GM10248 (cell line): ENCODE measurements at regions not wholly inside any gene's neighbourhood (a gene's known extent, or its start where the extent isn't known, plus 50 kb on each side); places are given as distances from the start of the nearest gene placed in this dataset.
"Not testable (repeated sequence)": the region's sequence is repeated elsewhere in the genome, so short reads cannot be mapped to it uniquely, and the experiment has no call there.

ENCODE experiments used
- CTCF ChIA-PET: fragments of 300-600 bp; sonication (Branson Sonifier 250); formaldehyde crosslinking; extraction: SDS; loops from one replicate; lab custom pipeline; 2021; ENCODE audit warnings: antibody characterized with exemption; lab: Yijun Ruan, JAX
- POLR2A ChIA-PET: fragments of 350-650 bp; sonication (Branson Sonifier 250); formaldehyde crosslinking; extraction: SDS; loops from one replicate; lab custom pipeline; 2020; ENCODE audit warnings: antibody characterized with exemption; lab: Yijun Ruan, JAX
- DNase-seq: peaks from one replicate; pipeline ENCODE4 v3.0.0; 2012; ENCODE audit errors: extremely low spot score
- TF ChIP-seq, protein P1 (sequence below): IDR thresholded peaks from 2 replicates; pipeline ENCODE4 v1.5.1; 2012; ENCODE audit warnings: mild to moderate bottlenecking, low read depth; ENCODE audit errors: extremely low read depth, missing control alignments, control extremely low read depth

DNA sequence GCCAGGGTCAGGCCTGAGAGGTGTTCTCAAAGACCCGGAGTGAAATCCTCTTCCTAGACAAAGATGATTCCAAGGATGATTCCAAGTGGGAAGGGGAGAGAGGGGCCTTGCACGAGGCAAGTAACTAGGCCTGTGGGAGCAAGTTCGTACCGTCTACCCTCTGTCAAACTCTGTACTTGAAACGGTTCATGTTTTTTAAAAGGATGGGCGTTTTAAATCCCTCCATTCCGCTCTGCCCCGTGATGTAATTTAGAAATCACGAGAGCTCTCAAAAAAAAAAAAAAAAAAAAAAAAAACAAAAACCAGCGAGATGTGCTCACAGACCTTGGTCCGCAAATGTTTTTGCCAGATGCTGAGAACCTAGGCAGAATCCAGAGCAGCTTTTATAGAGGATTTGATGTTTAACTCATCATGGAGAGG, 114.7 kb upstream of the CARD11 start:
- no peak for DNase-seq
- ChIA-PET POLR2A (no interaction called here), CTCF (no interaction called here)
- TF ChIP-seq, protein P1, sequence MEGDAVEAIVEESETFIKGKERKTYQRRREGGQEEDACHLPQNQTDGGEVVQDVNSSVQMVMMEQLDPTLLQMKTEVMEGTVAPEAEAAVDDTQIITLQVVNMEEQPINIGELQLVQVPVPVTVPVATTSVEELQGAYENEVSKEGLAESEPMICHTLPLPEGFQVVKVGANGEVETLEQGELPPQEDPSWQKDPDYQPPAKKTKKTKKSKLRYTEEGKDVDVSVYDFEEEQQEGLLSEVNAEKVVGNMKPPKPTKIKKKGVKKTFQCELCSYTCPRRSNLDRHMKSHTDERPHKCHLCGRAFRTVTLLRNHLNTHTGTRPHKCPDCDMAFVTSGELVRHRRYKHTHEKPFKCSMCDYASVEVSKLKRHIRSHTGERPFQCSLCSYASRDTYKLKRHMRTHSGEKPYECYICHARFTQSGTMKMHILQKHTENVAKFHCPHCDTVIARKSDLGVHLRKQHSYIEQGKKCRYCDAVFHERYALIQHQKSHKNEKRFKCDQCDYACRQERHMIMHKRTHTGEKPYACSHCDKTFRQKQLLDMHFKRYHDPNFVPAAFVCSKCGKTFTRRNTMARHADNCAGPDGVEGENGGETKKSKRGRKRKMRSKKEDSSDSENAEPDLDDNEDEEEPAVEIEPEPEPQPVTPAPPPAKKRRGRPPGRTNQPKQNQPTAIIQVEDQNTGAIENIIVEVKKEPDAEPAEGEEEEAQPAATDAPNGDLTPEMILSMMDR = no peak

DNA sequence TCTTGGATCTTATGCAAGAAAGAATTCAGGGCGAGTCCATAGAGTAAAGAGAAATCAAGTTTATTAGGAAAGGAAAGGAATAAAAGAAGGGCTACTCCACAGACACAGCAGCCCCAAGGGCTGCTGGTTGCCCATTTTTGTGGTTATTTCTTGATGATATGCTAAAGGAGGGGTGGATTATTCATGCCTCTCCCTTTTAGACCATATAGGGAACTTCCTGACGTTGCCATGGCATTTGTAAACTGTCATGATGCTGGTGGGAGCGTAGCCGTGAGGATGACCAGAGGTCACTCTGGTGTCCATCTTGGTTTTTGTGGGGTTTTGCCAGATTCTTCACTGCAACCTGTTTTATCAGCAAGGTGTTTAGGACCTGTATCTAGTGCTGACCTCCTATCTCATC, 115.4 kb upstream of the CARD11 start:
- ChIA-PET CTCF (no interaction called here), POLR2A (no interaction called here)
- TF ChIP-seq, protein P1 = no peak
- no peak for DNase-seq

DNA sequence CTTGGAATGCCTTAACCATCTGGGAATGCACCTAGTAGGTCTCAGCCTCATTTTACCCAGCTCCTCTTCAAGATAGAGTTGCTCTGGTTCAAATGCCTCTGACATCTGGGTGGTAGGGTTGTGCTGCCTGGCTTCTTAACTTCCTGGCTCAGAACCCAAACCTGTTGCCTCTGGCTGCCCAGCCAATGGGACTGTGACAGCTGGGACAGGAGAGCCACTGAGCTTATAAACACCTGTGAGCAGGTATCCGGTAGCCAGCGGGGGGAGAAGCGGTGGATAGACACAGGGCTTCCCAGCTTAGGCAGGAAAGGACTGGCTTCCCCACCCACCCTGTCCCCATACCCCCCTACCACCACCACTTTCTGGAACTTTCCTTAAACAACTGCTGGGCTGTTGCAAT, 115.8 kb upstream of the CARD11 start:
- TF ChIP-seq, protein P1 = no peak
- CTCF ChIA-PET = no interaction called here
- no peak for DNase-seq
- POLR2A ChIA-PET = no interaction called here

DNA sequence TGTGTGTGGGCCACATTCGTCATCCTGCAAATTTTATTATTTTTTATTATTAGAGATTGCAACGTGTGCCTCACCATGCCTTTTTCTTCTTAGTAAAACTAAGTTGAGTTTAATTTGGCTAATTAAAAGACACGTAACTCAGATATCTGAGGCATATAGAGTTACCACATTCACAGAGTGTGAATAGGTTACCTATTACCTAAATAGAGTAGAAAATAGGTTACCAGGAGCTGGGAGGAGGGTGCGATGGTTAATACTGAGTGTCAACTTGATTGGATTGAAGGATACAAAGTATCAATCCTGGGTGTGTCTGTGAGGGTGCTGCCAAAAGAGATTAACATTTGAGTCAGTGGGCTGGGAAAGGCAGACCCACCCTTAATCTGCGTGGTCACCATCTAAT, 116.3 kb upstream of the CARD11 start:
- DNase-seq, POLR2A ChIA-PET: not testable (repeated sequence)
- CTCF ChIA-PET = interaction anchor here (1.4 kb wide), 1 partner anchor 294 kb away, joined by 7 read pairs; no protein-coding TSS in a partner anchor

DNA sequence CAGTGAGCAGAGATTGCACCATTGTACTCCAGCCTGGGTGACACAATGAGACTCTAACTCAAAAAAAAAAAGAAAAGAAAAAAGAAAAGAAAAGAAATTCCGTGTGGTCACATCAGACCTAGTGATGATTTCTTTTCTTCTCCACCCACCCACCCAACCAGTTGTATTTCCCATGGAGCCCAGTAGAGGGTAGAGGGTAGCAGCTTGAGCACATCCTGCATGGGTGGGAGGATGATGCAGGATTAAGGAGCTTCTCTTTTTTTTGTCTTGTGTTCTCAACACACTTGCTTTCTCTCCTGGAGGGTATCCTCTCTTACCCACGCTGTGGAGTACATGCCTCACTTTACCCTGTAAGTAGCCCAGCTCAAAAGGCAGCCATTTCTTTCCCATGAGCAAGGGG, 118.6 kb upstream of the CARD11 start:
- POLR2A ChIA-PET = no interaction called here
- DNase-seq = no peak
- TF ChIP-seq, protein P1 = no peak
- CTCF ChIA-PET = interaction anchor here (0.9 kb wide), 1 partner anchor 35 kb away, joined by 3 read pairs; no protein-coding TSS in a partner anchor

DNA sequence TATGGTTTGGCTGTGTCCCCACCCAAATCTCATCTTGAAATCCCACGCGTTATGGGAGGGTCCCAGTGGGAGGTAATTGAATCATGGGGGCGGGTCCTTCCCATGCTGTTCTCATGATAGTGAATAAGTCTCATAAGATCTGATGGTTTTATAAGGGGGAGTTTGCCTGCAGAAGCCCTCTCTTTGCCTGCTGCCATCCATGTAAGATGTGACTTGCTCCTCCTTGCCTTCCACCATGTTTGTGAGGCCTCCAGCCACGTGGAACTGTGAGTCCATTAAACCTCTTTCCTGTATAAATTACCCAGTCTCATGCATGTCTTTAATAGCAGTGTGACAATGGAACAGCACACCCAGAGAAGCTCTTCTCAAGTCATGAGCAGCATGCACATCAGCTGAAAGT, 119.1 kb upstream of the CARD11 start:
- POLR2A ChIA-PET, DNase-seq: not testable (repeated sequence)
- CTCF ChIA-PET = interaction anchor here (0.9 to 2.5 kb wide), 2 partner anchors 8 to 34 kb away, joined by 3 to 15 read pairs; no protein-coding TSS in a partner anchor

DNA sequence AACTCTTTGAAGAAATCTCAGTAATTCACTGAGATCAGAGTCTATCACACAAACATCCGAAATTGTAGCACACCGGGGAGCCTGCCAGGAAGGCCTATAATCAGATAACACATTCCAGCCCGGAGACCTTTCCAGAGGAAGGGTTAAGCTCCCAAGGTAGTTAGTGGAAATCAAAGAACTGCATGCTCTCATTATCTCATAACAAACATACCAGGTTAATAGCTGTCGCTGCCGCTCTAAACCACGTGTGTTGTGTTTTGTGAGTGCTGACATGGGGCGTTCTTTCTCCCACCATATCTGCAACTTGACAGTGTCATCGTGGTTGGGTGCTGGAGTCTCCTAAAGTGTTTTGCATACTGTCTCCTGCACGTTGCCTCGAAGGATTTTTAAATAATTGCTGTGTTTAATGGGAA, 120.7 kb upstream of the CARD11 start:
- ChIA-PET POLR2A (no interaction called here), CTCF (interaction anchor here (2.1 to 2.5 kb wide), 2 partner anchors 10 to 18 kb away, joined by 4 to 15 read pairs; no protein-coding TSS in a partner anchor)
- TF ChIP-seq, protein P1 = no peak
- DNase-seq = no peak
